GM06990 (cell line): ENCODE measurements at regions not wholly inside any gene's neighbourhood (a gene's known extent, or its start where the extent isn't known, plus 50 kb on each side); places are given as distances from the start of the nearest gene placed in this dataset.

Experiments
- DNase-seq: peaks from one replicate; pipeline ENCODE4 v3.0.0-alpha.2; 2011; ENCODE audit not compliant: insufficient read length; ENCODE audit errors: extremely low read depth
- H3K27me3 ChIP-seq: replicated peaks from 2 replicates; pipeline ENCODE4 v1.6.0; 2011; ENCODE audit warnings: low read length; ENCODE audit not compliant: control insufficient read depth, insufficient read depth
- H3K36me3 ChIP-seq: 2 replicates; pipeline ENCODE4 v1.5.1; 2011; ENCODE audit warnings: low read length; ENCODE audit not compliant: control insufficient read depth, insufficient read depth
- H3K4me3 ChIP-seq: replicated peaks from 2 replicates; pipeline ENCODE4 v1.5.1; 2011; ENCODE audit warnings: low read depth, mild to moderate bottlenecking, control low read depth, low read length
- CTCF ChIP-seq: IDR thresholded peaks from 2 replicates; pipeline ENCODE4 v1.5.1; 2011; ENCODE audit warnings: low read length, control low read depth, mild to moderate bottlenecking, inconsistent platforms; ENCODE audit not compliant: insufficient read depth, poor library complexity, severe bottlenecking

- TF ChIP-seq CTCF, result no peak
- Histone ChIP-seq H3K27me3 (no peaks in the 10 kb centered on the region), H3K36me3 (no peaks in the 10 kb centered on the region), H3K4me3 (no peak overlapping the region)
- peak; percentile 43 for DNase-seq
Observed at GRCh38 chr7:81887098-81888090, 117.5 kb upstream of the HGF start.

GRCh38 chr7:81886211-81886764 is 116.4 kb upstream of the HGF start:
- H3K4me3 ChIP-seq, result no peak overlapping the region
- TF ChIP-seq CTCF, result no peak
- DNase-seq, result no peak
- no peaks in the 10 kb centered on the region for H3K27me3 ChIP-seq
- no peaks in the 10 kb centered on the region for H3K36me3 ChIP-seq

- no peaks in the 10 kb centered on the region for H3K36me3 ChIP-seq
- no peak for DNase-seq
- no peak for TF ChIP-seq CTCF
- H3K4me3 ChIP-seq, result no peak overlapping the region
- no peaks in the 10 kb centered on the region for H3K27me3 ChIP-seq
Observed at GRCh38 chr7:81884817-81885216, 115.0 kb upstream of the HGF start.

DNA sequence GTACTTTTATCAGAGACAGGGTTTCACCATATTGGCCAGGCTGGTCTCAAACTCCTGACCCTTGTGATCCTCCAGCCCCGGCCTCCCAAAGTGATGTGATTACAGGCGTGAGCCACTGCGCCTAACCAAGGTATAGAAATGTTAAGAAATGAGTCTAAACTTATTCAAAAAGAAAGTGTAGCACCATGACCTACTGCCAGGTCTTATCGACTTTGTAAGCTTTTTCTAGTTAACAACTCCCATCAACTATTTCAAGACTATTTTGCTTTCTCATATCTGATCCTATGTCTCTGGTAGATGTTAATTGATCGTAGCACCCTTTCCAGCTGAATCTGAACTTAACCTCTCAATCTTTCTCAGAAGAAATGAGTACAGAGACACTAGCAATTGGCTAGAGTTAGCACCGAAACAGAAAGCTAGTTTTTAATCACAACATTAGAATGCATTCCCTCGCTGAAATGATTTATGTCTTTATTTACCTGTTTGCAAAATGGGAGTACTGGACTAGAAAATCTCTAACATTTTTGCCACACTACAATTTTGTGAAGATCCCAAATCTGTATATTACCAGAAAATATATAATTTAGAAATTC is 114.0 kb upstream of the HGF start:
- no peaks in the 10 kb centered on the region for H3K27me3 ChIP-seq
- peak overlapping the region; percentile 35; the same call in 1 of the 2 replicates for H3K4me3 ChIP-seq
- H3K36me3 ChIP-seq, result no peaks in the 10 kb centered on the region
- TF ChIP-seq CTCF, result no peak
- DNase-seq, result peak; percentile 41

- DNase-seq, result no peak
- Histone ChIP-seq H3K36me3 (no peaks in the 10 kb centered on the region), H3K4me3 (no peak overlapping the region), H3K27me3 (no peaks in the 10 kb centered on the region)
- no peak for TF ChIP-seq CTCF
Observed at GRCh38 chr7:81882086-81882485, 112.2 kb upstream of the HGF start.
